Fibroblast of the conjunctiva (primary cell): ENCODE measurements at regions not wholly inside any gene's neighbourhood (a gene's known extent, or its start where the extent isn't known, plus 50 kb on each side); places are given as distances from the start of the nearest gene placed in this dataset.
A peak's percentile ranks its signal among the peaks of the same experiment; 100 is the strongest.
"Not testable (repeated sequence)": the region's sequence is repeated elsewhere in the genome, so short reads cannot be mapped to it uniquely, and the experiment has no call there.

Source experiments
- DNase-seq: peaks from one replicate; pipeline ENCODE4 v3.0.0-alpha.2; 2010; ENCODE audit warnings: low read depth

- no peak for DNase-seq
These were observed 88.8 kb downstream of the PRL start for GRCh38 chr6:22208026-22208425.

GRCh38 chr6:22214314-22214713 is 82.5 kb downstream of the PRL start:
- no peak for DNase-seq

- DNase-seq = not testable (repeated sequence)
These were observed 81.4 kb downstream of the PRL start for GRCh38 chr6:22215474-22215873.

GRCh38 chr6:22218410-22218809 is 78.4 kb downstream of the PRL start:
- no peak for DNase-seq

GRCh38 chr6:22219925-22220324 is 76.9 kb downstream of the PRL start:
- peak; percentile 1 for DNase-seq

GRCh38 chr6:22221211-22221610 is 75.6 kb downstream of the PRL start:
- no peak for DNase-seq

- DNase-seq = no peak
These were observed 75.2 kb downstream of the PRL start for GRCh38 chr6:22221630-22222029.

- DNase-seq = no peak
These were observed 74.4 kb downstream of the PRL start for GRCh38 chr6:22222469-22222868.

- no peak for DNase-seq
These were observed 68.8 kb downstream of the PRL start for GRCh38 chr6:22227824-22228610.

- DNase-seq = no peak
These were observed 65.8 kb downstream of the PRL start for GRCh38 chr6:22231050-22231449.

- DNase-seq = no peak
These were observed 65.2 kb downstream of the PRL start for GRCh38 chr6:22231616-22232015.

- peak; percentile 74 for DNase-seq
These were observed 60.0 kb downstream of the PRL start for GRCh38 chr6:22236626-22237414.
